ENCODE measurements at regions not wholly inside any gene's neighbourhood (a gene's known extent, or its start where the extent isn't known, plus 50 kb on each side); places are given as distances from the start of the nearest gene placed in this dataset.

- Histone ChIP-seq H2BK15ac (ENCODE audit: low read depth, low read length) (no peak overlapping the region), H4K5ac (ENCODE audit: low read depth, low read length) (no peak overlapping the region), H4K8ac (ENCODE audit: low read depth in 2 of 2, low read length in 2 of 2) (no peak overlapping the region), H3K4ac (ENCODE audit: low read depth, low read length) (no peak overlapping the region), H4K20me1 (ENCODE audit: insufficient read depth, low read length) (no peaks in the 10 kb centered on the region), H2BK5ac (ENCODE audit: low read depth, low read length, poor library complexity, severe bottlenecking) (no peak overlapping the region), H3K14ac (replicated peaks; ENCODE audit: low read depth, low read length) (no peak overlapping the region), H3K18ac (ENCODE audit: low read depth, low read length) (no peak overlapping the region), H2AK9ac (replicated peaks; ENCODE audit: low read depth, low read length, poor library complexity) (no peak overlapping the region), H3K79me1 (ENCODE audit: low read depth in 1 of 2, low read length in 2 of 2) (no peaks in the 10 kb centered on the region), H3K4me1 (ENCODE audit: control insufficient read depth, insufficient read depth, low read length) (no peaks in the 10 kb centered on the region), H3K4me3 (ENCODE audit: insufficient read depth, low read depth, low read length) (no peak overlapping the region), H3K27me3 (ENCODE audit: control insufficient read depth, insufficient read depth, low read length) (no peaks in the 10 kb centered on the region), H2AFZ (replicated peaks; ENCODE audit: low read length, poor library complexity) (no peak overlapping the region), H3K27ac (ENCODE audit: insufficient read depth, low read length) (no peak overlapping the region), H3K9me1 (ENCODE audit: insufficient read depth, low read length) (no peaks in the 10 kb centered on the region), H3K4me2 (ENCODE audit: low read depth, low read length) (no peak overlapping the region), H3K56ac (ENCODE audit: extremely low read depth, insufficient read depth, low read length) (no peak overlapping the region), H2BK20ac (ENCODE audit: low read depth, low read length) (no peak overlapping the region), H3K36me3 (ENCODE audit: control insufficient read depth, insufficient read depth, low read length) (no peaks in the 10 kb centered on the region), H3K23ac (ENCODE audit: low read depth, low read length) (no peak overlapping the region), H4K91ac (ENCODE audit: insufficient read depth, low read depth, low read length) (no peak overlapping the region), H3K9ac (ENCODE audit: low read depth, low read length) (no peak overlapping the region), H2BK120ac (ENCODE audit: low read depth, low read length) (no peak overlapping the region), H3K9me3 (ENCODE audit: control insufficient read depth, insufficient read depth, low read length) (no peaks in the 10 kb centered on the region), H2AK5ac (ENCODE audit: low read depth, low read length) (no peak overlapping the region)
- ChIA-PET POLR2A (ENCODE audit: unreplicated experiment) (no interaction called here), CTCF (no interaction called here)
- DNase-seq (no peak), ATAC-seq (ENCODE audit: low read depth) (no peak)
- TF ChIP-seq, protein P1, sequence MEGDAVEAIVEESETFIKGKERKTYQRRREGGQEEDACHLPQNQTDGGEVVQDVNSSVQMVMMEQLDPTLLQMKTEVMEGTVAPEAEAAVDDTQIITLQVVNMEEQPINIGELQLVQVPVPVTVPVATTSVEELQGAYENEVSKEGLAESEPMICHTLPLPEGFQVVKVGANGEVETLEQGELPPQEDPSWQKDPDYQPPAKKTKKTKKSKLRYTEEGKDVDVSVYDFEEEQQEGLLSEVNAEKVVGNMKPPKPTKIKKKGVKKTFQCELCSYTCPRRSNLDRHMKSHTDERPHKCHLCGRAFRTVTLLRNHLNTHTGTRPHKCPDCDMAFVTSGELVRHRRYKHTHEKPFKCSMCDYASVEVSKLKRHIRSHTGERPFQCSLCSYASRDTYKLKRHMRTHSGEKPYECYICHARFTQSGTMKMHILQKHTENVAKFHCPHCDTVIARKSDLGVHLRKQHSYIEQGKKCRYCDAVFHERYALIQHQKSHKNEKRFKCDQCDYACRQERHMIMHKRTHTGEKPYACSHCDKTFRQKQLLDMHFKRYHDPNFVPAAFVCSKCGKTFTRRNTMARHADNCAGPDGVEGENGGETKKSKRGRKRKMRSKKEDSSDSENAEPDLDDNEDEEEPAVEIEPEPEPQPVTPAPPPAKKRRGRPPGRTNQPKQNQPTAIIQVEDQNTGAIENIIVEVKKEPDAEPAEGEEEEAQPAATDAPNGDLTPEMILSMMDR (conservative IDR thresholded peaks at IDR 0.05; ENCODE audit: low read depth, low read length) = no peak
- TF ChIP-seq NFE2L2 (IDR thresholded peaks at IDR 0.05; ENCODE audit: low read depth, low read length) (no peak), RFX5 (IDR thresholded peaks at IDR 0.05; ENCODE audit: low read depth, low read length) (no peak), FOS (IDR thresholded peaks at IDR 0.05; ENCODE audit: low read depth, low read length) (no peak), MAZ (IDR thresholded peaks at IDR 0.05; ENCODE audit: borderline replicate concordance, low read depth, low read length) (no peak), USF2 (IDR thresholded peaks at IDR 0.05; ENCODE audit: low read depth, low read length) (no peak), RAD21 (IDR thresholded peaks at IDR 0.05; ENCODE audit: low read length) (no peak), POLR2A (IDR thresholded peaks at IDR 0.05; ENCODE audit: low read depth, low read length) (no peak)
- TF ChIP-seq, protein P2, sequence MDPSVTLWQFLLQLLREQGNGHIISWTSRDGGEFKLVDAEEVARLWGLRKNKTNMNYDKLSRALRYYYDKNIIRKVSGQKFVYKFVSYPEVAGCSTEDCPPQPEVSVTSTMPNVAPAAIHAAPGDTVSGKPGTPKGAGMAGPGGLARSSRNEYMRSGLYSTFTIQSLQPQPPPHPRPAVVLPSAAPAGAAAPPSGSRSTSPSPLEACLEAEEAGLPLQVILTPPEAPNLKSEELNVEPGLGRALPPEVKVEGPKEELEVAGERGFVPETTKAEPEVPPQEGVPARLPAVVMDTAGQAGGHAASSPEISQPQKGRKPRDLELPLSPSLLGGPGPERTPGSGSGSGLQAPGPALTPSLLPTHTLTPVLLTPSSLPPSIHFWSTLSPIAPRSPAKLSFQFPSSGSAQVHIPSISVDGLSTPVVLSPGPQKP (IDR thresholded peaks at IDR 0.05; ENCODE audit: borderline replicate concordance, low read depth, low read length) = no peak
- BruUV-seq (replicated peaks) = no TSS peak
- in situ Hi-C loops (cut with MboI; ENCODE audit: low sequenced_read_pairs) (no loop called here), intact Hi-C loops (cut with micrococcal nuclease) (no loop called here), dilution Hi-C loops (cut with HindIII; ENCODE audit: low sequenced_read_pairs, unreplicated experiment) (no loop called here)
- 51% methylated on average over 4 of the region's 7 CpGs; no CpG with 5 or more reads in 1 of the 2 experiments for WGBS, 2 experiments (ENCODE audit: extremely low coverage in 2 of 2, insufficient read length in 1 of 2)
Measured at GRCh38 chr11:91365986-91366585, 858.5 kb upstream of the FAT3 start.

Data from IMR-90 (cell line).